GM19468 (cell line): ENCODE measurements at regions not wholly inside any gene's neighbourhood (a gene's known extent, or its start where the extent isn't known, plus 50 kb on each side); places are given as distances from the start of the nearest gene placed in this dataset.
"Not testable (repeated sequence)": the region's sequence is repeated elsewhere in the genome, so short reads cannot be mapped to it uniquely, and the experiment has no call there.

Experiments used
- ATAC-seq: cut with Tn5 transposase; IDR thresholded peaks from one replicate; pipeline ENCODE4 v1.9.1; 2021; ENCODE audit warnings: mild to moderate bottlenecking, moderate library complexity, moderate number of reproducible peaks; ENCODE audit not compliant: unreplicated experiment; ENCODE audit errors: extremely low read depth

GRCh38 chr11:96863520-96863919 lies 473.7 kb downstream of the JRKL start:
- no peak for ATAC-seq

GRCh38 chr11:96865020-96865419 lies 475.2 kb downstream of the JRKL start:
- no peak for ATAC-seq

- no peak for ATAC-seq
Measured at GRCh38 chr11:96869207-96869606, 479.4 kb downstream of the JRKL start.

- ATAC-seq, result no peak
Measured at GRCh38 chr11:96875712-96876111, 485.9 kb downstream of the JRKL start.

- no peak for ATAC-seq
Measured at GRCh38 chr11:96878299-96879051, 488.7 kb downstream of the JRKL start.

GRCh38 chr11:96882622-96883021 lies 492.8 kb downstream of the JRKL start:
- not testable (repeated sequence) for ATAC-seq

GRCh38 chr11:96885405-96885804 lies 495.6 kb downstream of the JRKL start:
- ATAC-seq, result no peak

- ATAC-seq, result no peak
Measured at GRCh38 chr11:96885912-96886311, 496.1 kb downstream of the JRKL start.

GRCh38 chr11:96893988-96894387 lies 504.2 kb downstream of the JRKL start:
- ATAC-seq, result no peak

- no peak for ATAC-seq
Measured at GRCh38 chr11:96894587-96894986, 504.8 kb downstream of the JRKL start.

- ATAC-seq, result no peak
Measured at GRCh38 chr11:96899971-96900370, 510.2 kb downstream of the JRKL start.

GRCh38 chr11:96905143-96905542 lies 515.3 kb downstream of the JRKL start:
- no peak for ATAC-seq

GRCh38 chr11:96905663-96906062 lies 515.9 kb downstream of the JRKL start:
- ATAC-seq, result no peak

GRCh38 chr11:96906476-96906875 lies 516.7 kb downstream of the JRKL start:
- no peak for ATAC-seq

- ATAC-seq, result no peak
Measured at GRCh38 chr11:96925862-96926261, 536.0 kb downstream of the JRKL start.

GRCh38 chr11:96940227-96940626 lies 550.4 kb downstream of the JRKL start:
- ATAC-seq, result no peak

- no peak for ATAC-seq
Measured at GRCh38 chr11:96942855-96943254, 553.0 kb downstream of the JRKL start.

GRCh38 chr11:96943970-96944369 lies 554.2 kb downstream of the JRKL start:
- no peak for ATAC-seq

- no peak for ATAC-seq
Measured at GRCh38 chr11:96948066-96948465, 558.3 kb downstream of the JRKL start.

GRCh38 chr11:96949464-96949863 lies 559.7 kb downstream of the JRKL start:
- ATAC-seq, result no peak

GRCh38 chr11:96954587-96955242 lies 564.9 kb downstream of the JRKL start:
- ATAC-seq, result no peak

GRCh38 chr11:96960476-96960875 lies 570.7 kb downstream of the JRKL start:
- ATAC-seq, result no peak
